Astrocyte (in vitro differentiated cells and primary cell): ENCODE measurements at regions not wholly inside any gene's neighbourhood (a gene's known extent, or its start where the extent isn't known, plus 50 kb on each side); places are given as distances from the start of the nearest gene placed in this dataset.

Source experiments
- DNase-seq: peaks from one replicate; pipeline ENCODE4 v3.0.0-alpha.2; 2010; ENCODE audit warnings: low read depth
- FAIRE-seq: peaks from 2 replicates; lab custom pipeline; 2011; peaks lifted over from hg19 to GRCh38; lab: Jason Lieb, UNC
- H2AFZ ChIP-seq: 2 replicates; pipeline ENCODE4 v1.6.0; 2012; ENCODE audit warnings: low read depth, low read length, inconsistent platforms
- H3K27ac ChIP-seq: 2 replicates; pipeline ENCODE4 v1.5.1; 2011; ENCODE audit warnings: low read depth, low read length, inconsistent platforms
- H3K27me3 ChIP-seq: 2 replicates; pipeline ENCODE4 v1.6.0; 2011; ENCODE audit warnings: low read length, inconsistent platforms; ENCODE audit not compliant: insufficient read depth
- H3K36me3 ChIP-seq: 2 replicates; pipeline ENCODE4 v1.5.1; 2011; ENCODE audit warnings: low read length, inconsistent platforms; ENCODE audit not compliant: insufficient read depth
- H3K4me1 ChIP-seq: 2 replicates; pipeline ENCODE4 v1.5.1; 2011; ENCODE audit warnings: low read length, inconsistent platforms; ENCODE audit not compliant: insufficient read depth
- H3K4me2 ChIP-seq: 2 replicates; pipeline ENCODE4 v1.6.0; 2012; ENCODE audit warnings: low read length, inconsistent platforms
- H3K4me3 ChIP-seq: 2 replicates; pipeline ENCODE4 v1.5.1; 2011; ENCODE audit warnings: low read depth, mild to moderate bottlenecking, low read length, inconsistent platforms; ENCODE audit not compliant: insufficient read depth
- H3K79me2 ChIP-seq: 2 replicates; pipeline ENCODE4 v1.6.0; 2012; ENCODE audit warnings: mild to moderate bottlenecking, low read length, inconsistent platforms; ENCODE audit not compliant: insufficient read depth
- H3K9ac ChIP-seq: 2 replicates; pipeline ENCODE4 v1.6.0; 2012; ENCODE audit warnings: mild to moderate bottlenecking, low read length, inconsistent platforms
- H3K9me3 ChIP-seq: 2 replicates; pipeline ENCODE4 v1.5.1; 2012; ENCODE audit warnings: low read depth, mild to moderate bottlenecking, low read length, inconsistent platforms; ENCODE audit not compliant: insufficient read depth
- H4K20me1 ChIP-seq: 2 replicates; pipeline ENCODE4 v1.6.0; 2012; ENCODE audit warnings: low read length, inconsistent platforms; ENCODE audit not compliant: insufficient read depth
- H3K27ac Mint-ChIP-seq: one replicate; pipeline ENCODE4 v1.8.0; 2021; ENCODE audit warnings: mild to moderate bottlenecking, mixed read lengths; ENCODE audit not compliant: unreplicated experiment
- H3K27me3 Mint-ChIP-seq: one replicate; pipeline ENCODE4 v1.8.0; 2021; ENCODE audit warnings: low read depth, mixed read lengths; ENCODE audit not compliant: unreplicated experiment
- H3K36me3 Mint-ChIP-seq: one replicate; pipeline ENCODE4 v1.8.0; 2021; ENCODE audit warnings: low read depth, mixed read lengths; ENCODE audit not compliant: unreplicated experiment
- H3K4me1 Mint-ChIP-seq: one replicate; pipeline ENCODE4 v1.8.0; 2021; ENCODE audit warnings: low read depth, mixed read lengths; ENCODE audit not compliant: unreplicated experiment
- H3K4me3 Mint-ChIP-seq: one replicate; pipeline ENCODE4 v1.8.0; 2021; ENCODE audit warnings: mild to moderate bottlenecking, moderate library complexity, mixed read lengths; ENCODE audit not compliant: unreplicated experiment
- H3K9me3 Mint-ChIP-seq: one replicate; pipeline ENCODE4 v1.8.0; 2021; ENCODE audit warnings: mild to moderate bottlenecking, mixed read lengths; ENCODE audit not compliant: unreplicated experiment
- CTCF ChIP-seq: IDR thresholded peaks from 2 replicates; pipeline ENCODE4 v1.5.1; 2011; ENCODE audit warnings: low read depth, mild to moderate bottlenecking, inconsistent platforms, low read length, moderate library complexity; ENCODE audit not compliant: insufficient read depth
- EZH2 ChIP-seq: IDR thresholded peaks from 2 replicates; pipeline ENCODE4 v1.6.1; 2012; ENCODE audit warnings: mild to moderate bottlenecking, low read length, inconsistent platforms; ENCODE audit not compliant: insufficient read depth

GRCh38 chr9:711761-712553 lies 129.5 kb upstream of the DMRT1 start:
- no peak overlapping the region for H2AFZ ChIP-seq
- no peaks in the 10 kb centered on the region for H3K9me3 ChIP-seq
- H3K27ac ChIP-seq: no peak overlapping the region
- DNase-seq (no peak), FAIRE-seq (no peak)
- Mint-ChIP-seq H3K27ac (peak overlapping the region; percentile 22), H3K9me3 (no peaks in the 10 kb centered on the region), H3K27me3 (no peaks in the 10 kb centered on the region), H3K36me3 (peaks cover 25% of the 10 kb centered on the region), H3K4me1 (peaks cover 30% of the 10 kb centered on the region), H3K4me3 (peak overlapping the region; percentile 4)
- H4K20me1 ChIP-seq: peaks cover 20% of the 10 kb centered on the region
- H3K4me1 ChIP-seq: peaks cover 19% of the 10 kb centered on the region
- no peak overlapping the region for H3K4me3 ChIP-seq
- no peaks in the 10 kb centered on the region for H3K27me3 ChIP-seq
- H3K4me2 ChIP-seq: no peak overlapping the region
- H3K79me2 ChIP-seq: peaks cover 81% of the 10 kb centered on the region
- peaks cover 22% of the 10 kb centered on the region for H3K36me3 ChIP-seq
- TF ChIP-seq EZH2 (no peak), CTCF (no peak)
- H3K9ac ChIP-seq: no peak overlapping the region

GRCh38 chr9:712643-713042 lies 128.9 kb upstream of the DMRT1 start:
- H3K4me2 ChIP-seq: no peak overlapping the region
- peaks cover 16% of the 10 kb centered on the region for H3K4me1 ChIP-seq
- Mint-ChIP-seq H3K4me3 (peak overlapping the region; percentile 4), H3K27me3 (no peaks in the 10 kb centered on the region), H3K27ac (no peak overlapping the region), H3K36me3 (peaks cover 25% of the 10 kb centered on the region), H3K9me3 (no peaks in the 10 kb centered on the region), H3K4me1 (peaks cover 30% of the 10 kb centered on the region)
- peaks cover 22% of the 10 kb centered on the region for H3K36me3 ChIP-seq
- no peak overlapping the region for H3K4me3 ChIP-seq
- no peak overlapping the region for H3K27ac ChIP-seq
- no peaks in the 10 kb centered on the region for H3K27me3 ChIP-seq
- H3K79me2 ChIP-seq: peaks cover 85% of the 10 kb centered on the region
- H4K20me1 ChIP-seq: peaks cover 20% of the 10 kb centered on the region
- no peak for DNase-seq
- no peak for TF ChIP-seq EZH2
- no peak for TF ChIP-seq CTCF
- no peak overlapping the region for H3K9ac ChIP-seq
- no peak overlapping the region for H2AFZ ChIP-seq
- FAIRE-seq: no peak
- no peaks in the 10 kb centered on the region for H3K9me3 ChIP-seq

- H3K4me1 Mint-ChIP-seq: peaks cover 30% of the 10 kb centered on the region
- no peak overlapping the region for H3K27ac Mint-ChIP-seq
Observed at GRCh38 chr9:713091-713490, 128.4 kb upstream of the DMRT1 start.

More at GRCh38 chr9:713091-713490, 128.4 kb upstream of the DMRT1 start:
- DNase-seq: no peak
- Histone ChIP-seq H3K79me2 (peaks cover 89% of the 10 kb centered on the region), H3K4me3 (no peak overlapping the region), H3K4me2 (no peak overlapping the region), H3K9ac (no peak overlapping the region), H3K9me3 (no peaks in the 10 kb centered on the region), H3K4me1 (peaks cover 16% of the 10 kb centered on the region), H3K27me3 (no peaks in the 10 kb centered on the region), H3K36me3 (peaks cover 22% of the 10 kb centered on the region), H4K20me1 (peaks cover 20% of the 10 kb centered on the region), H2AFZ (no peak overlapping the region), H3K27ac (no peak overlapping the region)
- Mint-ChIP-seq H3K9me3 (no peaks in the 10 kb centered on the region), H3K27me3 (no peaks in the 10 kb centered on the region), H3K4me3 (no peak overlapping the region), H3K36me3 (peaks cover 25% of the 10 kb centered on the region)
- TF ChIP-seq EZH2 (no peak), CTCF (no peak)
- FAIRE-seq: no peak
